Adrenal gland (tissue), 9 donors: ENCODE measurements at regions not wholly inside any gene's neighbourhood (a gene's known extent, or its start where the extent isn't known, plus 50 kb on each side); places are given as distances from the start of the nearest gene placed in this dataset.

Experiments used
- DNase-seq, 7 donors: peaks; one replicate each; pipeline ENCODE4 v3.0.0-alpha.2; 2019 to 2020
- H3K27ac ChIP-seq, 5 donors: fragments of 200-600 bp; sonication (generic) in 4 of 5; 1 replicate in 3 of 5; 2 replicates in 2 of 5; pipeline versions ENCODE4 v1.5.1 to v1.8.0; 2016 to 2020; ENCODE audit warnings: mild to moderate bottlenecking in 1 of 5
- H3K27me3 ChIP-seq: fragments of 200-600 bp; 2 replicates; pipeline ENCODE4 v1.8.0; 2021
- H3K36me3 ChIP-seq, 2 donors: fragments of 200-600 bp; replicated peaks in 1 of 2; 1 replicate in 1 of 2; 2 replicates in 1 of 2; pipeline versions ENCODE4 v1.5.1 to v1.8.0; 2018 to 2022
- H3K4me1 ChIP-seq, 2 donors: fragments of 200-600 bp; replicated peaks in 1 of 2; 1 replicate in 1 of 2; 2 replicates in 1 of 2; pipeline versions ENCODE4 v1.5.1 to v1.8.0; 2018 to 2021
- H3K4me3 ChIP-seq, 4 donors: fragments of 200-600 bp; sonication (generic) in 3 of 4; one replicate each; pipeline ENCODE4 v1.5.1; 2016 to 2018
- H3K9me3 ChIP-seq, 3 donors: fragments of 200-600 bp; sonication (generic) in 1 of 3; replicated peaks in 1 of 3; 1 replicate in 2 of 3; 2 replicates in 1 of 3; pipeline versions ENCODE4 v1.5.1 to v1.8.0; 2016 to 2021
- CTCF ChIP-seq, 6 experiments: fragments of 450-650 bp in 4 of 6; fragments of 200-600 bp in 2 of 6; sonication (generic) in 1 of 6; IDR thresholded peaks; 1 replicate in 5 of 6; 2 replicates in 1 of 6; pipeline versions ENCODE4 v1.5.1 to v1.8.0; 2016 to 2021; ENCODE audit warnings: antibody characterized with exemption in 6 of 6, mild to moderate bottlenecking in 2 of 6, moderate library complexity in 1 of 6
- POLR2A ChIP-seq, 2 donors: fragments of 450-650 bp; IDR thresholded peaks; one replicate each; pipeline ENCODE4 v1.6.1; 2017; ENCODE audit warnings: antibody characterized with exemption in 2 of 2, mild to moderate bottlenecking in 2 of 2, moderate library complexity in 1 of 2
- WGBS, 4 donors: extraction: QIAGEN DNeasy Blood & Tissue Kit in 2 of 4; methylation state at CpG; one replicate each; pipeline versions ENCODE4 v1.1.5 to v1.1.7; 2013 to 2017; 5-methylcytosine and 5-hydroxymethylcytosine counted together
- intact Hi-C, 2 donors: fragments of 100-400 bp; cut with DNase I; formaldehyde crosslinking; loops; one replicate each; pipeline versions ENCODE4 v1.14.1 to v1.15.0; 2022 to 2023
- donor health status: healthy with polysubstance abuse.
- donor health status: Bipolar disorder and iron deficiency.
- donor health status: DM: yes; HTN: yes; CAD: no.
- donor health status: DM: no; HTN: no; CAD: no.
- donor health status: DM: no; HTN: no; CAD: no.

GRCh38 chr1:191984856-191985255, 173.4 kb upstream of the RGS18 start:
- H3K4me1 ChIP-seq: no peaks in the 10 kb centered on the region
- peaks cover 0 to 10% (median 0%) of the 10 kb centered on the region in 3 donors for H3K9me3 ChIP-seq
- WGBS, 4 donors: 70 to 76% (median 72%) methylated on average over 6 of the region's 6 CpGs
- H3K36me3 ChIP-seq: no peaks in the 10 kb centered on the region
- H3K27ac ChIP-seq: no peak overlapping the region
- TF ChIP-seq CTCF (IDR thresholded peaks at IDR 0.05) (no peak), POLR2A (IDR thresholded peaks at IDR 0.05) (no peak)
- H3K4me3 ChIP-seq: no peak overlapping the region
- DNase-seq: no peak
- intact Hi-C loops: no loop called here
- no peaks in the 10 kb centered on the region for H3K27me3 ChIP-seq

DNA sequence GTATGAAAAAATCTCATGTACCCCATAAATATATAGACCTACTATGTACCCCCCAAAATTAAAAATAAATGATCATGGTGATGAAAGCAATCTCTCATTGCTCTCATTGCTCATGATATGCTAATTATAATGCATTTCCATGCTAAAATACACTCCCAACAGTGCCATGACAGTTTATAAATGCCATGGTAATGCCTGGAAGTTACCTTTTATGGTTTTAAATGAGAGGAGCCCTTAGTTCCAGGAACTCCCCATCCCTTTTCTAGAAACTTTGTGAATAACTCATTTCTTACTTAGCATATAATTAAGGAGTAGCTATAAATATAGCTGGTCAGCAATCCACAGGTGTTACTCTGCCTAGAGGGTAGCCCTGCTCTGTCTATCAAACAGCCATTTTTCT, 166.1 kb upstream of the RGS18 start:
- no peak overlapping the region for H3K4me3 ChIP-seq
- TF ChIP-seq POLR2A (IDR thresholded peaks at IDR 0.05) (no peak), CTCF (IDR thresholded peaks at IDR 0.05) (no peak)
- DNase-seq: no peak
- intact Hi-C loops: no loop called here
- H3K9me3 ChIP-seq: peaks cover 0 to 4% (median 0%) of the 10 kb centered on the region in 3 donors
- no peaks in the 10 kb centered on the region for H3K4me1 ChIP-seq
- H3K27ac ChIP-seq: no peak overlapping the region
- H3K27me3 ChIP-seq: no peaks in the 10 kb centered on the region
- H3K36me3 ChIP-seq: no peaks in the 10 kb centered on the region

DNA sequence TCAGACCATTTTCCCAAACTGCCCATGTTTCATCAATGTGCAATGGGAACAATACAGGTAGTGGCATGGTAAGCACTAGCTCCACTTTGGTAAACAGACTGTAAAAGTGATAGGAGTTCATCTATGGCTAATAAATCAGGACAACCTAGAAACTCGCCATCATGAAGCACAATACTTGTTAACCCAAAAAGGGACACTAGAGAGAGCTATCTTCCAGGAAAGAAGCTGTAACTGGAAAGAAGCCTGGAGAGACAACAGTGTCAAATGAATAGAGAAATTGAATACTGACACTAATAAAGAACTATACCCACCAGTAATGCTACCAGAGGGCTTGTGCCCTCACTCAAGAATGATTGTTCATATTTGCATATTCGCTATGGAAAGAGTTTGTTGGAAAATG, 164.7 kb upstream of the RGS18 start:
- Histone ChIP-seq H3K9me3 (peaks cover 0 to 4% (median 0%) of the 10 kb centered on the region in 3 donors), H3K4me1 (no peaks in the 10 kb centered on the region), H3K27me3 (no peaks in the 10 kb centered on the region), H3K36me3 (no peaks in the 10 kb centered on the region), H3K4me3 (no peak overlapping the region), H3K27ac (no peak overlapping the region)
- TF ChIP-seq CTCF (IDR thresholded peaks at IDR 0.05) (no peak), POLR2A (IDR thresholded peaks at IDR 0.05) (no peak)
- no peak for DNase-seq
- 44 to 72% (median 52%) methylated on average over 2 of the region's 2 CpGs for WGBS, 4 donors
- intact Hi-C loops: no loop called here

DNA sequence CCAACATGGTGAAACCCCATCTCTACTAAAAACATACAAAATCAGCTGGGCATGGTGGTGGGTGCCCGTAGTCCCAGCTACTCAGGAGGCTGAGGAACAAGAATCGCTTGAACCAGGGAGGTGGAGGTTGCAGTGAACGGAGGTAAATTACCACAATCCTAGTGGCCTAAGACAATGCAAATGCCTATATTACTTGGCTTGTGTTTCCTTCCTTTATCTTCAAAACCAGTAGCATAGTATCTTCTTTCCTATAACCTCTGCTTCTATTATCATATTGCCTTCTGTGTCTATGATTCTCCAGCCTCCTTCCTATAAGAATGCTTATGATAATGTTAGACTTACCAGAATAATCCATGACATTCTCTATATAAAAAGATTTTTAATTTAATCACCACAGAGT, 156.2 kb upstream of the RGS18 start:
- no peak for DNase-seq
- no peaks in the 10 kb centered on the region for H3K27me3 ChIP-seq
- H3K4me3 ChIP-seq: no peak overlapping the region
- H3K36me3 ChIP-seq: no peaks in the 10 kb centered on the region
- intact Hi-C loops: no loop called here
- H3K9me3 ChIP-seq: no peaks in the 10 kb centered on the region
- H3K4me1 ChIP-seq: no peaks in the 10 kb centered on the region
- no peak overlapping the region for H3K27ac ChIP-seq
- TF ChIP-seq CTCF (IDR thresholded peaks at IDR 0.05) (no peak), POLR2A (IDR thresholded peaks at IDR 0.05) (no peak)
- 88 to 91% (median 90%) methylated on average over 3 of the region's 3 CpGs for WGBS, 4 donors
